ENCODE measurements at regions not wholly inside any gene's neighbourhood (a gene's known extent, or its start where the extent isn't known, plus 50 kb on each side); places are given as distances from the start of the nearest gene placed in this dataset.

GRCh38 chr7:20562461-20562860 lies 53.0 kb upstream of the ABCB5 start:
- Histone ChIP-seq H4K91ac (ENCODE audit: insufficient read length, low read depth, low read length) (no peak overlapping the region), H3K79me1 (ENCODE audit: insufficient read depth, low read depth, low read length, poor library complexity, severe bottlenecking) (no peaks in the 10 kb centered on the region), H3K79me2 (ENCODE audit: insufficient read depth, low read length) (no peaks in the 10 kb centered on the region), H3K4me2 (ENCODE audit: insufficient read depth, insufficient read length, low read length) (no peak overlapping the region), H3K23me2 (ENCODE audit: insufficient read length, low read depth, low read length, poor library complexity, severe bottlenecking) (no peaks in the 10 kb centered on the region), H3K56ac (ENCODE audit: insufficient read length, low read depth, low read length) (no peak overlapping the region), H3K9ac (ENCODE audit: extremely low read depth, insufficient read length, low read length) (no peak overlapping the region), H3K9me3 (ENCODE audit: control insufficient read depth, low read depth, low read length) (no peaks in the 10 kb centered on the region), H2BK120ac (ENCODE audit: low read depth, low read length, poor library complexity, severe bottlenecking) (no peak overlapping the region), H4K8ac (replicated peaks; ENCODE audit: insufficient read length, low read depth, low read length) (no peak overlapping the region), H2BK15ac (ENCODE audit: low read depth, low read length) (no peak overlapping the region), H4K20me1 (ENCODE audit: control insufficient read depth, insufficient read depth, insufficient read length) (no peaks in the 10 kb centered on the region), H2BK20ac (ENCODE audit: low read depth, low read length, poor library complexity, severe bottlenecking) (no peak overlapping the region), H3K4me1 (ENCODE audit: insufficient read depth, low read length) (no peaks in the 10 kb centered on the region), H2AFZ (ENCODE audit: low read length) (no peak overlapping the region), H3K27me3 (ENCODE audit: insufficient read depth, low read length) (no peaks in the 10 kb centered on the region), H3T11ph (ENCODE audit: low read length) (no peak overlapping the region), H4K5ac (ENCODE audit: insufficient read length, low read depth, low read length) (no peak overlapping the region), H3K23ac (ENCODE audit: insufficient read length, low read depth, low read length) (no peak overlapping the region), H2AK5ac (ENCODE audit: insufficient read length, low read length) (no peak overlapping the region), H3K27ac (ENCODE audit: insufficient read length, low read depth, low read length) (no peak overlapping the region), H3K4ac (ENCODE audit: low read depth, low read length) (no peak overlapping the region), H3K18ac (ENCODE audit: insufficient read length, low read depth, low read length) (no peak overlapping the region), H2BK5ac (ENCODE audit: insufficient read length, low read length) (no peak overlapping the region), H3K14ac (ENCODE audit: insufficient read depth, low read length) (no peak overlapping the region), H2BK12ac (ENCODE audit: insufficient read length, low read depth, low read length) (no peak overlapping the region)
- no peak for DNase-seq
- Mint-ChIP-seq H3K4me1 (peaks cover 7 to 13% of the 10 kb centered on the region in 2 experiments), H3K27me3 (ENCODE audit: low read depth) (no peaks in the 10 kb centered on the region), H3K27ac (no peak overlapping the region), H3K9me3 (no peaks in the 10 kb centered on the region), H3K36me3 (ENCODE audit: insufficient read depth in 1 of 3, low read depth in 3 of 3) (no peaks in the 10 kb centered on the region), H3K4me3 (no peak overlapping the region)
- no peak for TF ChIP-seq CTCF (conservative IDR thresholded peaks at IDR 0.05)
- no CpG with 5 or more reads among the region's 4 CpGs for WGBS (ENCODE audit: extremely low coverage, insufficient read length, low lambda C conversion rate)
